Stimulated activated naive B cell treated with anti-CD40 and anti-IgM and Interleukin-4, amounts not matched to agents 10 μg/mL and 1 μg/mL and 100 μg/mL, for 72 hours (primary cell): ENCODE measurements at regions not wholly inside any gene's neighbourhood (a gene's known extent, or its start where the extent isn't known, plus 50 kb on each side); places are given as distances from the start of the nearest gene placed in this dataset.

ENCODE experiments used
- ATAC-seq, 2 donors: fragments of 150-1000 bp; cut with Tn5 transposase; replicated peaks; 2 replicates each; pipeline ENCODE4 v1.10.0; 2021; ENCODE audit warnings: moderate library complexity in 1 of 2
- DNase-seq: peaks from one replicate; pipeline ENCODE4 v3.0.0; 2021
- H3K27ac Mint-ChIP-seq: one replicate; pipeline ENCODE4 v1.8.0; 2022; ENCODE audit warnings: mild to moderate bottlenecking, mixed read lengths
- H3K27me3 Mint-ChIP-seq, 2 donors: one replicate each; pipeline ENCODE4 v1.8.0; 2022; ENCODE audit warnings: mixed read lengths in 2 of 2
- H3K36me3 Mint-ChIP-seq, 2 donors: one replicate each; pipeline ENCODE4 v1.8.0; 2022; ENCODE audit warnings: mixed read lengths in 2 of 2, mild to moderate bottlenecking in 1 of 2
- H3K4me1 Mint-ChIP-seq, 2 donors: one replicate each; pipeline ENCODE4 v1.8.0; 2022; ENCODE audit warnings: mixed read lengths in 2 of 2, mild to moderate bottlenecking in 1 of 2
- H3K4me3 Mint-ChIP-seq, 2 donors: one replicate each; pipeline ENCODE4 v1.8.0; 2022; ENCODE audit warnings: mild to moderate bottlenecking in 2 of 2, mixed read lengths in 2 of 2, moderate library complexity in 1 of 2
- H3K9me3 Mint-ChIP-seq, 2 donors: one replicate each; pipeline ENCODE4 v1.8.0; 2022; ENCODE audit warnings: mixed read lengths in 2 of 2, mild to moderate bottlenecking in 1 of 2

DNA sequence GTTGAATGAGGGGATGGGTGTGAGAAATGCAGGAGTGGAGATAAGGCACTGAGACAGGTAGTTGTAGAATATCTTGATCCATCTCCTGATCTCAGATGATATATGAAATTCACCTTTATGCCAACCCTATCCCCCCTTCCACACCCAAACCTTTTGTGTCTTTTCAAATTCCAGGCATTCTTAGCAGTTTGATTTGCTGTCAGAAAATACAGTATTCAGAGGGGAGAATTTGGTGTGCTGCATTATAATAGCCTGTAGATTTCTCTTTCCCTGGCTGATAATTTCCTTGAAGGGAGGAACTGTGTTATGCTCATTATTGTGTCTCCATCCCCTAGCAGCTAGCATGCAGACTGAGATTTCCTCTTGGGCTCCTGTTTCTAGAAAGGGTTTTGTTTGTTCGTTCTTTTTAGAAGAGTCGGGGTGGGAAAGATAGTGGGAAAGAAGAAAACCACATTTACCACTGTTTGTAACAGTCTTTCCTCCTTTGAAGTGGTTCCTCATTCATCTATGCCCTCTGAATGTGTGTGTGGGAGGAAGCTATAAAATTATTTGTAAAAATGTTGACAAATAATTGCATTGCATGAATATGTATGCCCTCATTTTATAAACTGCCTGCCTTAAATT is 373.4 kb downstream of the DIPK2A start:
- DNase-seq: no peak
- Mint-ChIP-seq H3K27ac (no peak overlapping the region), H3K4me1 (no peaks in the 10 kb centered on the region), H3K4me3 (no peak overlapping the region), H3K9me3 (no peaks in the 10 kb centered on the region), H3K27me3 (peaks cover 8 to 12% of the 10 kb centered on the region in 2 donors), H3K36me3 (no peaks in the 10 kb centered on the region)
- ATAC-seq: no peak

DNA sequence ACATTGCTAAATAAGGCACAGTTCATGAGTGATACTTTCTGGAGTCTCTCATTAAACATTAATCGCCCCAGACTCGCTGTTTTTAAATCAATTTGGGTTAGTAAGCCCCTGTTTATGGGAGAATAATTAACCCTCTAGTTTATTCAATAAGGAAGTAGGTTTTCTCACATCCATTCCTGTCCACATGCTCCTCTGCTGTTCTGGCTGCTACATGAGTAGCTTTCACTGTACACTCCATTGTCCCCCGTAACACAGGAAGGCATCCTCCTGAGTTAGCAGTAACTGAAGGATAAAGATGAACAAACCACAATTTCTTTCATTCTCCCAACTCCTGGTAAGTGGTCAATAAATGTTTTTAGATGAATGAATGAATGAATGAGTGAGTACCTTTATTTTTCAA is 378.5 kb downstream of the DIPK2A start:
- H3K4me3 Mint-ChIP-seq: no peak overlapping the region
- no peaks in the 10 kb centered on the region for H3K4me1 Mint-ChIP-seq
- H3K36me3 Mint-ChIP-seq: no peaks in the 10 kb centered on the region
- no peaks in the 10 kb centered on the region for H3K9me3 Mint-ChIP-seq
- DNase-seq: no peak
- H3K27ac Mint-ChIP-seq: no peak overlapping the region
- no peak for ATAC-seq
- peaks cover 4 to 12% of the 10 kb centered on the region in 2 donors for H3K27me3 Mint-ChIP-seq

- Mint-ChIP-seq H3K36me3 (no peaks in the 10 kb centered on the region), H3K4me1 (no peaks in the 10 kb centered on the region), H3K27ac (no peak overlapping the region), H3K9me3 (no peaks in the 10 kb centered on the region), H3K4me3 (no peak overlapping the region), H3K27me3 (peaks cover 4 to 12% of the 10 kb centered on the region in 2 donors)
- DNase-seq (no peak), ATAC-seq (no peak)
These were observed 379.4 kb downstream of the DIPK2A start for GRCh38 chr3:144351011-144351410.

DNA sequence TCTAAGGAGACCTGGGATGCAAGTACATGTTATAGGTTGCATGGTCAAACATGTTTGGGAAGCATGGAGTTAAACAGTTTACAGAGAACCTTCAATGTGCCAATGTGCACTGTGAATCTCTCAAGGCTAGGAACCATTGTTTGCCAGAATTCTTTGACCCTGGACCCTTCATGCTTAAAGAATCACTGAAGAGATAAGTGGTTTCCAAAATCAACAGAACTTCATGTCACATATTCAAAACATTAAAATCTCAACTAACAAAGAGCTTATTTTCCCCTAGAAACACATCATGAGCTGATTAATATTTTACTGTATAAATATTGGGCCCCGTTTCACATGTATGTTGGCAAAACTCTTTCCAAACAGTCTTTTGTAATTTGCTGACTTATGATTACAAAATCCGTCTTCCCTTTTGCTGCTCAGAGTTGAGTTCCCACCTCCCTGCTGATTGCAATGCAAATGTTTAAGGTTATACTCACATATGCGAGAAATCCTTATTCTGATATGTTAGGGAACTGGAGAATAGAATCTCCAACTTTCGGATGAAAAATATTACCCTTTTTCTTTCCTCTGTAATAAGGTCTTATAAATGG is 380.2 kb downstream of the DIPK2A start:
- ATAC-seq: no peak
- Mint-ChIP-seq H3K27ac (no peak overlapping the region), H3K9me3 (no peaks in the 10 kb centered on the region), H3K27me3 (peaks cover under 1 to 8% of the 10 kb centered on the region in 2 donors), H3K4me1 (no peaks in the 10 kb centered on the region), H3K36me3 (no peaks in the 10 kb centered on the region), H3K4me3 (no peak overlapping the region)
- no peak for DNase-seq

GRCh38 chr3:144358191-144358590 is 386.6 kb downstream of the DIPK2A start:
- no peak for ATAC-seq
- H3K27me3 Mint-ChIP-seq: peaks cover 0 to 9% of the 10 kb centered on the region in 2 donors
- H3K36me3 Mint-ChIP-seq: no peaks in the 10 kb centered on the region

GRCh38 chr3:144361002-144361401 is 389.4 kb downstream of the DIPK2A start:
- Mint-ChIP-seq H3K9me3 (peaks cover under 1 to 5% of the 10 kb centered on the region in 2 donors), H3K4me3 (no peak overlapping the region), H3K27me3 (peaks cover 0 to 13% of the 10 kb centered on the region in 2 donors), H3K36me3 (no peaks in the 10 kb centered on the region), H3K4me1 (no peaks in the 10 kb centered on the region), H3K27ac (no peak overlapping the region)
- DNase-seq: no peak
- no peak for ATAC-seq

More at GRCh38 chr3:144358191-144358590, 386.6 kb downstream of the DIPK2A start:
- H3K9me3 Mint-ChIP-seq: peaks cover 0 to 2% of the 10 kb centered on the region in 2 donors
- H3K27ac Mint-ChIP-seq: no peak overlapping the region
- no peak for DNase-seq
- no peaks in the 10 kb centered on the region for H3K4me1 Mint-ChIP-seq
- no peak overlapping the region for H3K4me3 Mint-ChIP-seq

GRCh38 chr3:144362126-144362525 is 390.5 kb downstream of the DIPK2A start:
- Mint-ChIP-seq H3K27ac (no peak overlapping the region), H3K27me3 (peaks cover 0 to 15% of the 10 kb centered on the region in 2 donors), H3K36me3 (no peaks in the 10 kb centered on the region), H3K4me3 (no peak overlapping the region), H3K4me1 (no peaks in the 10 kb centered on the region), H3K9me3 (peaks cover 3 to 10% of the 10 kb centered on the region in 2 donors)
- DNase-seq (no peak), ATAC-seq (no peak)

DNA sequence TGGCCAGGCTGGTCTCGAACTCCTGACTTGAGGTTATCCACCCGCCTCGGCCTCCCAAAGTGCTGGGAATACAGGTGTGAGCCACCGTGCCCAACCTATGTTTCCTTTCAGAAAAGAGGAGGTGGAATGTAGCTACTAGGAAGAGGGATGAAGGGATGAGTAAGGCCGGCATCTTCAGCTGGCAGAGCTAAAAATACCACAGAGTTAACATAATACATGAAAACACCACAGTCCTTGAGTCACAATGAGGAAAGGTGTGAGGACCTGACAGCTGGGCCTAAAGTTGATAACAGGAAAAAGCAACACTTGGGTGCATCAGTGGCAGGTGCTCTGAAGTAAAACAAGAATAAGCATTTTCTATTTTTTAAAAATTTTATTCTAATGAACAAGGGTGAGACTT is 392.2 kb downstream of the DIPK2A start:
- ATAC-seq (no peak), DNase-seq (no peak)
- H3K27ac Mint-ChIP-seq: no peak overlapping the region
- no peak overlapping the region for H3K4me3 Mint-ChIP-seq
- H3K36me3 Mint-ChIP-seq: no peaks in the 10 kb centered on the region
- H3K9me3 Mint-ChIP-seq: peaks cover 11 to 16% of the 10 kb centered on the region in 2 donors
- no peaks in the 10 kb centered on the region for H3K4me1 Mint-ChIP-seq
- peaks cover 0 to 15% of the 10 kb centered on the region in 2 donors for H3K27me3 Mint-ChIP-seq

DNA sequence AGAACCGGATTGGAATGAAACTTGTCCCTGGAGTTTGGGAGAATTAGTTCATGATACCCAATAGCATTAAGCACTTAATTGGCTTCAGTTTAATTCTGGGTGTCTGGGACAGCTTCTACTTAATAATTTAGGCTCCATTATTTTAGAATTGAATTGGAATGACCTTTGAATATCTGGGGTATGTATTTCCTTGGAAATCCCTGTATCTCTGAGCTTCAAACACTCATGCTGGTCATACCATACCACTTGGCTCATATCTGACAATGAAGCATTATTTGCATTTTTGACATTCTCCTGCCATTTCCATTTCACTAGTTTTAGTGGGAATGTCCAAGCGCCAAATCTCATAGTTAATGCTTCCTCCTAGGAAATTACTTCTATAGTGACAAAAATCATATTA is 393.1 kb downstream of the DIPK2A start:
- no peaks in the 10 kb centered on the region for H3K36me3 Mint-ChIP-seq
- DNase-seq (no peak), ATAC-seq (no peak)
- H3K4me3 Mint-ChIP-seq: no peak overlapping the region
- H3K27me3 Mint-ChIP-seq: peaks cover 0 to 15% of the 10 kb centered on the region in 2 donors
- peaks cover 11 to 22% of the 10 kb centered on the region in 2 donors for H3K9me3 Mint-ChIP-seq
- H3K4me1 Mint-ChIP-seq: no peaks in the 10 kb centered on the region
- H3K27ac Mint-ChIP-seq: no peak overlapping the region

DNA sequence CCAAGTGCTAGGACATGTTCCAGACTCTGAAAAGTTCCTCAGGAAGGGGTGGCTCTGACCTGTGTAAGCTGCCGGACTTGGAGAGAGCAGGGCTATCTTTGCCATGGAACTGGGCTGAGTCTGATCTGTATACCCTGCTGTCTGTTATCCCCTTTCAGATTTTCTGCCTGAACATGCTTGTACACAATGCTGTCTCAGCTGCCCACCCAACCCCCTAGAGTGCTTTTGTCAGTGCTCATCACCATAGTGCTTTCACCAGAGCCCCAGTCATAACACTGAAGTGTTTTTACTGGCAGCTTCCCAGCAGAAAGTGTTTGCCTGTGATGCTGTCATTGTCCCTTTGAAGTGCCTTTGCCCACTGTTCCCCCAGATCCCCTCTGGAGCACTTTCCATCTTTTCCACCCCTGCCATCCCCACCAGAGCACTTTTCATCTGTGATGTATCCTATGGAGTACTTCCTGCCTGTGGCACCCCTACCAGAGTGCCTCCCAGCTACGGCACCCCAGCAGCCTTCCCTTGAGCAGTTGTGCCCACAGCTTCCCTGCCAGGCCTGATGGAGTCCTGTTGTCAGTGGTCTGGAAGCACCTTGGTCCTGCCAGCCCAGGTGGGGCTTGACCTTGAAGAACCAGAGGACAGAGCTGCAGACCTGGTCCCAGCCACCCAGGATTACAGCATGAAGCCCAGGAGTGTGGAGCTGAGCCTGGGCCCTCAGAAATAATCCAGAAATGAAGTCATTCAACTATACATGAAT is 397.7 kb downstream of the DIPK2A start:
- Mint-ChIP-seq H3K4me3 (no peak overlapping the region), H3K9me3 (peaks cover 11 to 31% of the 10 kb centered on the region in 2 donors), H3K27ac (no peak overlapping the region), H3K36me3 (no peaks in the 10 kb centered on the region), H3K4me1 (no peaks in the 10 kb centered on the region), H3K27me3 (peaks cover 0 to 6% of the 10 kb centered on the region in 2 donors)
- ATAC-seq (no peak), DNase-seq (no peak)

- ATAC-seq (no peak), DNase-seq (no peak)
- Mint-ChIP-seq H3K36me3 (no peaks in the 10 kb centered on the region), H3K27ac (no peak overlapping the region), H3K4me1 (no peaks in the 10 kb centered on the region), H3K27me3 (no peaks in the 10 kb centered on the region), H3K4me3 (no peak overlapping the region), H3K9me3 (peaks cover 4 to 12% of the 10 kb centered on the region in 2 donors)
These were observed 403.5 kb downstream of the DIPK2A start for GRCh38 chr3:144375088-144375487.

GRCh38 chr3:144380849-144381248 is 409.2 kb downstream of the DIPK2A start:
- Mint-ChIP-seq H3K9me3 (peaks cover 3 to 4% of the 10 kb centered on the region in 2 donors), H3K27ac (no peak overlapping the region), H3K27me3 (no peaks in the 10 kb centered on the region), H3K4me3 (no peak overlapping the region), H3K36me3 (no peaks in the 10 kb centered on the region), H3K4me1 (no peaks in the 10 kb centered on the region)
- DNase-seq (no peak), ATAC-seq (no peak)

- Mint-ChIP-seq H3K27ac (no peak overlapping the region), H3K4me1 (no peaks in the 10 kb centered on the region), H3K9me3 (peaks cover 3 to 4% of the 10 kb centered on the region in 2 donors), H3K36me3 (no peaks in the 10 kb centered on the region), H3K4me3 (no peak overlapping the region), H3K27me3 (no peaks in the 10 kb centered on the region)
- ATAC-seq: no peak
- no peak for DNase-seq
These were observed 410.0 kb downstream of the DIPK2A start for GRCh38 chr3:144381607-144382006.

DNA sequence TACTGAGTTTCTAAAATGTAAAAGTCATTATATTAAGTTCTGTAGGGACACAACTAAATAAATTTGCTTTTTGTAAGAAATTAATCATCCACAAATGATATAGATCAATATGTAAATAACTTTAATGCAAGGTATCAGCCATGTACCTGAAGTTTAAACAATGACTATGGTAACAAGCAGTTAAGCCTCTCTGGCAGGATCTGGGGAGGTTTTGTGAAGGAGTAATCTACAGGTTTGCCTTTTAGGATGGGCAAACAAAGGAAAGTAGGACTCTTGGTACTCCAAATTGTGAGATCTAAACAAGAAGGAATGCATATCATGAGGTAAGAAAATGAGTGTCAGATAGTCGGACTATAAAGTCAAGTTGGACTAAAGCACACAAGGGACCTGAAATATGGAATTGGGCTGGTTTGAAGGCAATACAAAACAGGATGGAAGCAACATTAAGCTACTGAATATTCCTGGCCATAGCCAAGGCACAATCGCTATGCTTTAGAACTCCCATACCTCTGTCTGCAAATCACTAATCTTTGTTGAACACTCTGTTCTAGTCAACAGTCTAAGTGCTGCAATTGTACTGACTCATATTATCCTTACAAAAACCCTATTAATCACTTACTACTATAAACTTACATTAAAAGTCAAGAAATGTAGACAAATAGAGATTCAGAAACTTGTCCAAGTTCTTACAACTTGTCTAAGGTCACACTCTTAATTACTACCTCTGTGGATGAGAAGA is 412.8 kb downstream of the DIPK2A start:
- Mint-ChIP-seq H3K9me3 (peaks cover 0 to 1% of the 10 kb centered on the region in 2 donors), H3K27me3 (no peaks in the 10 kb centered on the region), H3K27ac (no peak overlapping the region), H3K36me3 (no peaks in the 10 kb centered on the region), H3K4me1 (no peaks in the 10 kb centered on the region), H3K4me3 (no peak overlapping the region)
- ATAC-seq (no peak), DNase-seq (no peak)
